Astrocyte (in vitro differentiated cells and primary cell): ENCODE measurements at regions not wholly inside any gene's neighbourhood (a gene's known extent, or its start where the extent isn't known, plus 50 kb on each side); places are given as distances from the start of the nearest gene placed in this dataset.
"Not testable (repeated sequence)": the region's sequence is repeated elsewhere in the genome, so short reads cannot be mapped to it uniquely, and the experiment has no call there.

Experiments
- DNase-seq: peaks from one replicate; pipeline ENCODE4 v3.0.0-alpha.2; 2010; ENCODE audit warnings: low read depth
- FAIRE-seq: peaks from 2 replicates; lab custom pipeline; 2011; peaks lifted over from hg19 to GRCh38; lab: Jason Lieb, UNC
- H2AFZ ChIP-seq: 2 replicates; pipeline ENCODE4 v1.6.0; 2012; ENCODE audit warnings: low read depth, low read length, inconsistent platforms
- H3K27ac ChIP-seq: 2 replicates; pipeline ENCODE4 v1.5.1; 2011; ENCODE audit warnings: low read depth, low read length, inconsistent platforms
- H3K27me3 ChIP-seq: 2 replicates; pipeline ENCODE4 v1.6.0; 2011; ENCODE audit warnings: low read length, inconsistent platforms; ENCODE audit not compliant: insufficient read depth
- H3K36me3 ChIP-seq: 2 replicates; pipeline ENCODE4 v1.5.1; 2011; ENCODE audit warnings: low read length, inconsistent platforms; ENCODE audit not compliant: insufficient read depth
- H3K4me1 ChIP-seq: 2 replicates; pipeline ENCODE4 v1.5.1; 2011; ENCODE audit warnings: low read length, inconsistent platforms; ENCODE audit not compliant: insufficient read depth
- H3K4me2 ChIP-seq: 2 replicates; pipeline ENCODE4 v1.6.0; 2012; ENCODE audit warnings: low read length, inconsistent platforms
- H3K4me3 ChIP-seq: 2 replicates; pipeline ENCODE4 v1.5.1; 2011; ENCODE audit warnings: low read depth, mild to moderate bottlenecking, low read length, inconsistent platforms; ENCODE audit not compliant: insufficient read depth
- H3K79me2 ChIP-seq: 2 replicates; pipeline ENCODE4 v1.6.0; 2012; ENCODE audit warnings: mild to moderate bottlenecking, low read length, inconsistent platforms; ENCODE audit not compliant: insufficient read depth
- H3K9ac ChIP-seq: 2 replicates; pipeline ENCODE4 v1.6.0; 2012; ENCODE audit warnings: mild to moderate bottlenecking, low read length, inconsistent platforms
- H3K9me3 ChIP-seq: 2 replicates; pipeline ENCODE4 v1.5.1; 2012; ENCODE audit warnings: low read depth, mild to moderate bottlenecking, low read length, inconsistent platforms; ENCODE audit not compliant: insufficient read depth
- H4K20me1 ChIP-seq: 2 replicates; pipeline ENCODE4 v1.6.0; 2012; ENCODE audit warnings: low read length, inconsistent platforms; ENCODE audit not compliant: insufficient read depth
- H3K27ac Mint-ChIP-seq: one replicate; pipeline ENCODE4 v1.8.0; 2021; ENCODE audit warnings: mild to moderate bottlenecking, mixed read lengths; ENCODE audit not compliant: unreplicated experiment
- H3K27me3 Mint-ChIP-seq: one replicate; pipeline ENCODE4 v1.8.0; 2021; ENCODE audit warnings: low read depth, mixed read lengths; ENCODE audit not compliant: unreplicated experiment
- H3K36me3 Mint-ChIP-seq: one replicate; pipeline ENCODE4 v1.8.0; 2021; ENCODE audit warnings: low read depth, mixed read lengths; ENCODE audit not compliant: unreplicated experiment
- H3K4me1 Mint-ChIP-seq: one replicate; pipeline ENCODE4 v1.8.0; 2021; ENCODE audit warnings: low read depth, mixed read lengths; ENCODE audit not compliant: unreplicated experiment
- H3K4me3 Mint-ChIP-seq: one replicate; pipeline ENCODE4 v1.8.0; 2021; ENCODE audit warnings: mild to moderate bottlenecking, moderate library complexity, mixed read lengths; ENCODE audit not compliant: unreplicated experiment
- H3K9me3 Mint-ChIP-seq: one replicate; pipeline ENCODE4 v1.8.0; 2021; ENCODE audit warnings: mild to moderate bottlenecking, mixed read lengths; ENCODE audit not compliant: unreplicated experiment
- EZH2 ChIP-seq: IDR thresholded peaks from 2 replicates; pipeline ENCODE4 v1.6.1; 2012; ENCODE audit warnings: mild to moderate bottlenecking, low read length, inconsistent platforms; ENCODE audit not compliant: insufficient read depth
- TF ChIP-seq, protein P1 (sequence below): IDR thresholded peaks from 2 replicates; pipeline ENCODE4 v1.5.1; 2011; ENCODE audit warnings: low read depth, mild to moderate bottlenecking, inconsistent platforms, low read length, moderate library complexity; ENCODE audit not compliant: insufficient read depth

- no peaks in the 10 kb centered on the region for H3K4me1 ChIP-seq
- Mint-ChIP-seq H3K9me3 (no peaks in the 10 kb centered on the region), H3K27ac (no peak overlapping the region), H3K27me3 (no peaks in the 10 kb centered on the region), H3K36me3 (no peaks in the 10 kb centered on the region), H3K4me1 (no peaks in the 10 kb centered on the region), H3K4me3 (no peak overlapping the region)
- TF ChIP-seq EZH2: no peak
- TF ChIP-seq, protein P1, sequence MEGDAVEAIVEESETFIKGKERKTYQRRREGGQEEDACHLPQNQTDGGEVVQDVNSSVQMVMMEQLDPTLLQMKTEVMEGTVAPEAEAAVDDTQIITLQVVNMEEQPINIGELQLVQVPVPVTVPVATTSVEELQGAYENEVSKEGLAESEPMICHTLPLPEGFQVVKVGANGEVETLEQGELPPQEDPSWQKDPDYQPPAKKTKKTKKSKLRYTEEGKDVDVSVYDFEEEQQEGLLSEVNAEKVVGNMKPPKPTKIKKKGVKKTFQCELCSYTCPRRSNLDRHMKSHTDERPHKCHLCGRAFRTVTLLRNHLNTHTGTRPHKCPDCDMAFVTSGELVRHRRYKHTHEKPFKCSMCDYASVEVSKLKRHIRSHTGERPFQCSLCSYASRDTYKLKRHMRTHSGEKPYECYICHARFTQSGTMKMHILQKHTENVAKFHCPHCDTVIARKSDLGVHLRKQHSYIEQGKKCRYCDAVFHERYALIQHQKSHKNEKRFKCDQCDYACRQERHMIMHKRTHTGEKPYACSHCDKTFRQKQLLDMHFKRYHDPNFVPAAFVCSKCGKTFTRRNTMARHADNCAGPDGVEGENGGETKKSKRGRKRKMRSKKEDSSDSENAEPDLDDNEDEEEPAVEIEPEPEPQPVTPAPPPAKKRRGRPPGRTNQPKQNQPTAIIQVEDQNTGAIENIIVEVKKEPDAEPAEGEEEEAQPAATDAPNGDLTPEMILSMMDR: no peak
- no peak overlapping the region for H3K4me3 ChIP-seq
- FAIRE-seq (no peak), DNase-seq (no peak)
- no peak overlapping the region for H3K4me2 ChIP-seq
- no peaks in the 10 kb centered on the region for H3K36me3 ChIP-seq
- no peak overlapping the region for H3K27ac ChIP-seq
- no peaks in the 10 kb centered on the region for H3K27me3 ChIP-seq
- no peaks in the 10 kb centered on the region for H4K20me1 ChIP-seq
- no peaks in the 10 kb centered on the region for H3K9me3 ChIP-seq
- H3K9ac ChIP-seq: no peak overlapping the region
- no peaks in the 10 kb centered on the region for H3K79me2 ChIP-seq
- no peak overlapping the region for H2AFZ ChIP-seq
These were observed 136.4 kb downstream of the GPR63 start for GRCh38 chr6:96700915-96701314.

DNA sequence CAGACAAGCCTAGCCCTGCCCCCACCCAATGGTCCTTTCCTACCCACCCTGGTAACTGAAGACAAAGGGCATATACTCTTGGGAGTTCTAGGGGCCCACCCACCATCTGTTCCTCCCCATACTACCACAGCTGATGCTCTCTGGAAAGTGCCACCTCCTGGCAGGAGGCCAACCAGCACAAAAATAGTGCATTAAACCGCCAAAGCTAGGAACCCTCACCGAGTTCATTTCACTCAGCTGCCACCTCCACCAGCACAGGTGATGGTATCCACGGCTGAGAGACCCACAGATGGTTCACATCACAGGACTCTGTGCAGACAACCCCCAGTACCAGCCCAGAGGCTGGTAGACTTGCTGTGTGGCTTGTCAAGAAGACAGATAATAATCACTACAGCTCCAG, 131.5 kb downstream of the FHL5 start:
- DNase-seq, H3K9me3 Mint-ChIP-seq, FAIRE-seq: not testable (repeated sequence)

GRCh38 chr6:96687121-96687520, 124.2 kb downstream of the FHL5 start:
- Mint-ChIP-seq H3K27ac (no peak overlapping the region), H3K36me3 (no peaks in the 10 kb centered on the region), H3K27me3 (no peaks in the 10 kb centered on the region), H3K4me3 (no peak overlapping the region), H3K4me1 (no peaks in the 10 kb centered on the region), H3K9me3 (peaks cover 7% of the 10 kb centered on the region)
- H3K9me3 ChIP-seq: peaks cover 4% of the 10 kb centered on the region
- no peak overlapping the region for H3K9ac ChIP-seq
- TF ChIP-seq, protein P1: no peak
- TF ChIP-seq EZH2: no peak
- DNase-seq (no peak), FAIRE-seq (no peak)
- H3K4me2 ChIP-seq: no peak overlapping the region
- no peak overlapping the region for H2AFZ ChIP-seq
- H3K36me3 ChIP-seq: no peaks in the 10 kb centered on the region
- H3K27ac ChIP-seq: no peak overlapping the region
- H3K4me1 ChIP-seq: no peaks in the 10 kb centered on the region
- no peaks in the 10 kb centered on the region for H4K20me1 ChIP-seq
- H3K79me2 ChIP-seq: no peaks in the 10 kb centered on the region
- H3K27me3 ChIP-seq: no peaks in the 10 kb centered on the region
- no peak overlapping the region for H3K4me3 ChIP-seq

More for the DNA sequence above, 131.5 kb downstream of the FHL5 start:
- not testable (repeated sequence) for H3K36me3 ChIP-seq, H3K4me3 ChIP-seq, H3K4me2 ChIP-seq, H3K9me3 ChIP-seq, H4K20me1 ChIP-seq, H3K27ac Mint-ChIP-seq, H3K4me1 ChIP-seq, H3K9ac ChIP-seq, H3K36me3 Mint-ChIP-seq, H3K4me3 Mint-ChIP-seq, H3K4me1 Mint-ChIP-seq, H3K27me3 Mint-ChIP-seq, H3K27ac ChIP-seq, H3K27me3 ChIP-seq, H3K79me2 ChIP-seq, H2AFZ ChIP-seq
